Astrocyte of the spinal cord (primary cell): ENCODE measurements at regions not wholly inside any gene's neighbourhood (a gene's known extent, or its start where the extent isn't known, plus 50 kb on each side); places are given as distances from the start of the nearest gene placed in this dataset.
"Not testable (repeated sequence)": the region's sequence is repeated elsewhere in the genome, so short reads cannot be mapped to it uniquely, and the experiment has no call there.

ENCODE experiments used
- DNase-seq: peaks from one replicate; pipeline ENCODE4 v3.0.0; 2011; ENCODE audit warnings: low read depth, low spot score
- H3K4me3 ChIP-seq: 2 replicates; pipeline ENCODE4 v1.5.1; 2011; ENCODE audit warnings: low read depth, mild to moderate bottlenecking, low read length, moderate library complexity
- in situ Hi-C: cut with HindIII; loops from 2 replicates; pipeline ENCODE4 v1.10.0; 2017; ENCODE audit warnings: low sequenced_read_pairs
- TF ChIP-seq, protein P1 (sequence below): IDR thresholded peaks from 2 replicates; pipeline ENCODE4 v1.5.1; 2012; ENCODE audit warnings: low read depth, mild to moderate bottlenecking, low read length, inconsistent platforms

DNA sequence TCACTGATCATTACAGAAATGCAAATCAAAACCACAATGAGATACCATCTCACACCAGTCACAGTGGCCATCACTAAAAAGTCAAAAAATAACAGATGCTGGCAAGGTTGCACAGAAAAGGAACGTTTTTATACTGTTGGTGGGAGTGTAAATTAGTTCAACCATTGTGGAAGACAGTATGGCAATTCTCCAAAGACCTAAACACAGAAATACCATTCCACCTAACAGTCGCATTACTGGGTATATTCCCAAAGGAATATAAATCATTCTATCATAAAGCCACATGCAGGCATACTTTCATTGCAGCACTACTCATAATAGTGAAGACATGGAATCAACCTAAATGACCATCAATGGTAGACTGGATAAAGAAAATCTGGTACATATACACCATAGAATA, 83.2 kb upstream of the ARID5B start:
- H3K4me3 ChIP-seq, DNase-seq, in situ Hi-C loops: not testable (repeated sequence)

DNA sequence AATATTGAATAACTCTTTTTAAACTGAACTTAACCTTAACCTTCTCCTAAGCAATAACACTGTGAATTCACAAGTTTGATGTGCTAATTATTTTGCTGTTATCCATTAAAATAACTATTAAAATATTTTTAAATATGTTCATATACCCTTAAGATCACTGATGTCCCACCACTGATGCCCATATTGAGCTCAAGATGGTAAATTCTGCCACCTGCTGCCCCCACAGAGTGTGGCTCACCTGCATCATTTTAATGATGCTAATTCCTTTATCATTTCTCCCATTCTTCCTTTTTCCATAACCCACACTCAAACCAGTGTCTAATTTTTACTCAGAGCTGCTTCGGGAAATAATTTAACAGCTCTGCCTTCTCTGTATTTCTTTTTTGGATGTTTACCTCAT, 82.3 kb upstream of the ARID5B start:
- H3K4me3 ChIP-seq, result no peak overlapping the region
- in situ Hi-C loops, result no loop called here
- no peak for DNase-seq
- TF ChIP-seq, protein P1, sequence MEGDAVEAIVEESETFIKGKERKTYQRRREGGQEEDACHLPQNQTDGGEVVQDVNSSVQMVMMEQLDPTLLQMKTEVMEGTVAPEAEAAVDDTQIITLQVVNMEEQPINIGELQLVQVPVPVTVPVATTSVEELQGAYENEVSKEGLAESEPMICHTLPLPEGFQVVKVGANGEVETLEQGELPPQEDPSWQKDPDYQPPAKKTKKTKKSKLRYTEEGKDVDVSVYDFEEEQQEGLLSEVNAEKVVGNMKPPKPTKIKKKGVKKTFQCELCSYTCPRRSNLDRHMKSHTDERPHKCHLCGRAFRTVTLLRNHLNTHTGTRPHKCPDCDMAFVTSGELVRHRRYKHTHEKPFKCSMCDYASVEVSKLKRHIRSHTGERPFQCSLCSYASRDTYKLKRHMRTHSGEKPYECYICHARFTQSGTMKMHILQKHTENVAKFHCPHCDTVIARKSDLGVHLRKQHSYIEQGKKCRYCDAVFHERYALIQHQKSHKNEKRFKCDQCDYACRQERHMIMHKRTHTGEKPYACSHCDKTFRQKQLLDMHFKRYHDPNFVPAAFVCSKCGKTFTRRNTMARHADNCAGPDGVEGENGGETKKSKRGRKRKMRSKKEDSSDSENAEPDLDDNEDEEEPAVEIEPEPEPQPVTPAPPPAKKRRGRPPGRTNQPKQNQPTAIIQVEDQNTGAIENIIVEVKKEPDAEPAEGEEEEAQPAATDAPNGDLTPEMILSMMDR, result no peak

DNA sequence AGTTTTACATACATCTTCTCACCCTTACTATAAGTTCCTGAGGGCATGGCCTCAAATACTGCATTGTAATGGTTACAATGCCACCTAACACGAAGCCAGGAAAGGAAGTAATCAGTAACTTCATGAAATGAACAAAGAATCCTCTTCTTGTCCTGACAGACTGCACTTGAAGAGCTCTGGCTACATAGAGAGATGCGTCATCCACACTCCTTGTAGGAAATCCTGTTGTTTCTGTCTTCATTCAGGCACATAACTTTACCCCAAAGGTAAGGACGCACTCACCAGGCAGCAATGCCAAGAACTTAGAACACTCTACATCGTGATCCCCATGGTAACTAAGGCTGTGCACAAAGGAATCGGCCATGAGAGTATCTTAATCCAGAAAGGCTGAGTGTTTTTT, 80.3 kb upstream of the ARID5B start:
- TF ChIP-seq, protein P1, result no peak
- DNase-seq, result peak; percentile 24
- in situ Hi-C loops, result no loop called here
- H3K4me3 ChIP-seq, result no peak overlapping the region

DNA sequence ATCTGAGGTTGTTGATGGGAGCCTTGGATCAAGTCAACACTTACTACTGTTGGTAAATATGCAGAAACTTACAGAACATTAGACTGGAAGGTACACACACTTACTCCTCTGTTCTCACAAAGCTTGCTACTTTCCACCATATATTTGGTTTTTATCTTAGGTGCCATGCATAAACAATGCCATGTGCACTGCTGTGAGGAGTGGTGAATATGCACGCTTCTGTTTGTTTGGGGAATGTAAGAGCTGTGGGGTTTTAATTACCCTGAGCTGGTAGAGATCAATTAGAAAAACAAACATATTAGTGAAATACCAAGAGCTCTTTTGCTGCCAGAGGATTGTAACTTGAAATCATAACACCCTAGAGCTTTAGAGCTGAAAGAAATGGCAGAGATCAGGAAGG, 79.8 kb upstream of the ARID5B start:
- TF ChIP-seq, protein P1, result no peak
- DNase-seq, result no peak
- in situ Hi-C loops, result no loop called here
- H3K4me3 ChIP-seq, result no peak overlapping the region

DNA sequence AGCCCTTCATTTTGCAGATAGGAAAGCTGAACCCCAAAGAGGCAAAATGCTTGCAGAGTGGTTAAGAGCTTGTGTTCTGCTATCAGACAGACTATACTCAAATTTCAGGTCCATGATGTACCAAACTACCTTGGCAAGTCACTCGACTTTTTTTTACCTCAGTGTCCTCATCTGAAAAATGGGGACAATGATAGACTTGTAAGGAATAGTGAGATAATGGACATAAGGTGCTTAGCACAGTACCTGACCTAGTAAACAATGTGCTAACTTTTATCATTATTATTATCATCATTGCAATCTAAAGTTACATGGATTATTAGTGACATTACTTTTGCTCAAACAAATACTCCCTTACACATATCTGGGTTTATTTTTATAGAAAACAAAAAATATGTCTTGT, 79.4 kb upstream of the ARID5B start:
- no peak overlapping the region for H3K4me3 ChIP-seq
- no peak for DNase-seq
- TF ChIP-seq, protein P1, result no peak
- in situ Hi-C loops, result no loop called here

DNA sequence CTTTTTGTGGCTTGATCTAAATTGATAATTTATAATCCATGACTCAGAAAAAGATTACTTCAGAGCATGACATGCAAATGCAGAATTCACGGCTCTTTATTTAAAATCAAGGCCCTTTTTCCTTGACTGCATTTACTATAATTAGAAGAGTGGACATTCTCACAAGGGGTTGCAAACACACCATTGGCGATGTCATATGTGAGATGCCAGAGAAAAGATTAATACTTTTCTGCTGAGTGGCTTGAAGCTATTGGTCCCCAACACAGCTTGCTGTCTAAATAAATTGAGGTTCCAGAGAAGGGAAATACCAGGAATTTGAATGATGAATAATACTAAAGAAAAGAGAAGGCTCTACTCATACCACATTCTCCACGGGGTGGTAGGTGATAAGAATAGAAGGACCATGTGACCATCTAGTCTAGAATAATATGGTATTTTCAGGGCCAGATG, 78.7 kb upstream of the ARID5B start:
- peak; percentile 39 for DNase-seq
- no peak overlapping the region for H3K4me3 ChIP-seq
- TF ChIP-seq, protein P1, result no peak
- in situ Hi-C loops, result no loop called here

DNA sequence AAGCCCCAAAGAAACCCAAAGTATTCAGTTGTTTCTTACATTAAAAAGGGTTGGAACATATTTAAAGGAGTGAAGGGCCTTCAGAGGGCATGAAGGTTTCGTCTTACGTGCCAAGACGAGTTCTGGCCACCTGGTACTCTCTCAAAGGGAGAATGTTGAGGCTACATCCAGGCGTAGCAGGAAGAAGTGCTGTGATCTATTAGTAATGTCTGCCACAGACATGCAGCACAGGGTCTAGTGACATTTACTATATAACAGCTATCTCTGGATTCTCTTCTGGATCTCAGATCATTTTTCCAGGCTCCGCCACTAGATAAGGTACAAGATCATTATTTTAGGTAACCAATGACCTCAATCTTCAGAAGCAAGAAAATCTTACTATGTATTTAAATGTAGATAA, 76.5 kb upstream of the ARID5B start:
- DNase-seq, result no peak
- in situ Hi-C loops, result no loop called here
- no peak overlapping the region for H3K4me3 ChIP-seq
- TF ChIP-seq, protein P1, result no peak
